Tibial nerve (tissue), 4 donors: ENCODE measurements at regions not wholly inside any gene's neighbourhood (a gene's known extent, or its start where the extent isn't known, plus 50 kb on each side); places are given as distances from the start of the nearest gene placed in this dataset.
"Not testable (repeated sequence)": the region's sequence is repeated elsewhere in the genome, so short reads cannot be mapped to it uniquely, and the experiment has no call there.

ENCODE experiments used
- DNase-seq, 2 donors: peaks; one replicate each; pipeline ENCODE4 v3.0.0-alpha.2; 2019; ENCODE audit warnings: low spot score in 2 of 2
- H3K27ac ChIP-seq, 4 donors: fragments of 200-600 bp; sonication (generic) in 3 of 4; one replicate each; pipeline ENCODE4 v1.5.1; 2017 to 2019; ENCODE audit warnings: mild to moderate bottlenecking in 1 of 4
- H3K27me3 ChIP-seq, 2 donors: fragments of 200-600 bp; sonication (generic) in 1 of 2; one replicate each; pipeline versions ENCODE4 v1.5.1 to v1.6.0; 2017 to 2019
- H3K36me3 ChIP-seq, 3 donors: fragments of 200-600 bp; sonication (generic); one replicate each; pipeline ENCODE4 v1.5.1; 2018 to 2019
- H3K4me1 ChIP-seq, 4 donors: fragments of 200-600 bp; sonication (generic) in 3 of 4; one replicate each; pipeline ENCODE4 v1.5.1; 2017 to 2019
- H3K4me3 ChIP-seq, 4 donors: fragments of 200-600 bp; sonication (generic) in 3 of 4; one replicate each; pipeline ENCODE4 v1.5.1; 2017 to 2019; ENCODE audit warnings: mild to moderate bottlenecking in 1 of 4, moderate library complexity in 1 of 4
- H3K9me3 ChIP-seq, 4 donors: fragments of 200-600 bp; sonication (generic) in 3 of 4; one replicate each; pipeline ENCODE4 v1.5.1; 2017 to 2019
- EP300 ChIP-seq, 2 donors: sonication (generic); formaldehyde crosslinking; IDR thresholded peaks; one replicate each; pipeline ENCODE4 v1.6.1; 2017; ENCODE audit warnings: antibody characterized with exemption in 2 of 2, mild to moderate bottlenecking in 1 of 2
- POLR2A ChIP-seq, 2 donors: fragments of 450-650 bp; IDR thresholded peaks; one replicate each; pipeline ENCODE4 v1.6.1; 2017; ENCODE audit warnings: antibody characterized with exemption in 2 of 2, mild to moderate bottlenecking in 2 of 2, moderate library complexity in 2 of 2
- WGBS, 2 donors: methylation state at CpG; one replicate each; pipeline ENCODE4 v1.1.5; 2018; 5-methylcytosine and 5-hydroxymethylcytosine counted together
- TF ChIP-seq, protein P1 (sequence below), 5 experiments: fragments of 200-600 bp in 3 of 5; fragments of 450-650 bp in 2 of 5; sonication (generic) in 3 of 5; IDR thresholded peaks; one replicate each; pipeline ENCODE4 v1.5.1; 2016 to 2019; ENCODE audit warnings: antibody characterized with exemption in 5 of 5, mild to moderate bottlenecking in 3 of 5, moderate library complexity in 2 of 5

GRCh38 chr14:48614003-48614402, 938.6 kb upstream of the MDGA2 start:
- 37 to 42% methylated on average over 2 of the region's 2 CpGs for WGBS, 2 donors
- no peaks in the 10 kb centered on the region for H3K36me3 ChIP-seq
- no peak for TF ChIP-seq EP300 (IDR thresholded peaks at IDR 0.05)
- no peak overlapping the region for H3K4me3 ChIP-seq
- H3K4me1 ChIP-seq = no peaks in the 10 kb centered on the region
- H3K27ac ChIP-seq = no peak overlapping the region
- no peak for DNase-seq
- H3K27me3 ChIP-seq = no peaks in the 10 kb centered on the region
- H3K9me3 ChIP-seq = peaks cover 0 to 3% (median 0%) of the 10 kb centered on the region in 4 donors

GRCh38 chr14:48606960-48607359, 931.6 kb upstream of the MDGA2 start:
- 88 to 90% methylated on average over 8 of the region's 8 CpGs for WGBS, 2 donors
- H3K27ac ChIP-seq, H3K4me1 ChIP-seq, DNase-seq, H3K36me3 ChIP-seq, H3K4me3 ChIP-seq, H3K27me3 ChIP-seq: not testable (repeated sequence)
- H3K9me3 ChIP-seq = peaks cover 0 to 11% (median 0%) of the 10 kb centered on the region in 4 donors

GRCh38 chr14:48598458-48598857, 923.1 kb upstream of the MDGA2 start:
- no peaks in the 10 kb centered on the region for H3K4me1 ChIP-seq
- no peak overlapping the region for H3K27ac ChIP-seq
- 88 to 96% methylated on average over 7 of the region's 7 CpGs for WGBS, 2 donors
- peaks cover 0 to under 1% (median 0%) of the 10 kb centered on the region in 4 donors for H3K9me3 ChIP-seq
- H3K4me3 ChIP-seq = no peak overlapping the region
- no peaks in the 10 kb centered on the region for H3K36me3 ChIP-seq
- H3K27me3 ChIP-seq = no peaks in the 10 kb centered on the region
- TF ChIP-seq POLR2A (IDR thresholded peaks at IDR 0.05) = no peak
- TF ChIP-seq EP300 (IDR thresholded peaks at IDR 0.05) = no peak
- DNase-seq = no peak

- TF ChIP-seq EP300 (IDR thresholded peaks at IDR 0.05) (no peak), POLR2A (IDR thresholded peaks at IDR 0.05) (no peak)
- TF ChIP-seq, protein P1, sequence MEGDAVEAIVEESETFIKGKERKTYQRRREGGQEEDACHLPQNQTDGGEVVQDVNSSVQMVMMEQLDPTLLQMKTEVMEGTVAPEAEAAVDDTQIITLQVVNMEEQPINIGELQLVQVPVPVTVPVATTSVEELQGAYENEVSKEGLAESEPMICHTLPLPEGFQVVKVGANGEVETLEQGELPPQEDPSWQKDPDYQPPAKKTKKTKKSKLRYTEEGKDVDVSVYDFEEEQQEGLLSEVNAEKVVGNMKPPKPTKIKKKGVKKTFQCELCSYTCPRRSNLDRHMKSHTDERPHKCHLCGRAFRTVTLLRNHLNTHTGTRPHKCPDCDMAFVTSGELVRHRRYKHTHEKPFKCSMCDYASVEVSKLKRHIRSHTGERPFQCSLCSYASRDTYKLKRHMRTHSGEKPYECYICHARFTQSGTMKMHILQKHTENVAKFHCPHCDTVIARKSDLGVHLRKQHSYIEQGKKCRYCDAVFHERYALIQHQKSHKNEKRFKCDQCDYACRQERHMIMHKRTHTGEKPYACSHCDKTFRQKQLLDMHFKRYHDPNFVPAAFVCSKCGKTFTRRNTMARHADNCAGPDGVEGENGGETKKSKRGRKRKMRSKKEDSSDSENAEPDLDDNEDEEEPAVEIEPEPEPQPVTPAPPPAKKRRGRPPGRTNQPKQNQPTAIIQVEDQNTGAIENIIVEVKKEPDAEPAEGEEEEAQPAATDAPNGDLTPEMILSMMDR (IDR thresholded peaks at IDR 0.05) = no peak
- H3K4me1 ChIP-seq = no peaks in the 10 kb centered on the region
- no peak overlapping the region for H3K27ac ChIP-seq
- no peaks in the 10 kb centered on the region for H3K36me3 ChIP-seq
- no peaks in the 10 kb centered on the region for H3K27me3 ChIP-seq
- no peaks in the 10 kb centered on the region for H3K9me3 ChIP-seq
- no peak overlapping the region for H3K4me3 ChIP-seq
- WGBS, 2 donors = 73 to 79% methylated on average over 1 of the region's 1 CpG
- DNase-seq = no peak
Measured at GRCh38 chr14:48586099-48586498, 910.7 kb upstream of the MDGA2 start.

GRCh38 chr14:48584031-48584430, 908.6 kb upstream of the MDGA2 start:
- H3K36me3 ChIP-seq = no peaks in the 10 kb centered on the region
- no peaks in the 10 kb centered on the region for H3K4me1 ChIP-seq
- TF ChIP-seq, protein P1 (IDR thresholded peaks at IDR 0.05) = no peak
- TF ChIP-seq POLR2A (IDR thresholded peaks at IDR 0.05) = no peak
- no peak for TF ChIP-seq EP300 (IDR thresholded peaks at IDR 0.05)
- H3K9me3 ChIP-seq = no peaks in the 10 kb centered on the region
- DNase-seq = no peak
- H3K27me3 ChIP-seq = no peaks in the 10 kb centered on the region
- H3K27ac ChIP-seq = no peak overlapping the region
- H3K4me3 ChIP-seq = no peak overlapping the region
- 19 to 22% methylated on average over 2 of the region's 2 CpGs for WGBS, 2 donors

DNA sequence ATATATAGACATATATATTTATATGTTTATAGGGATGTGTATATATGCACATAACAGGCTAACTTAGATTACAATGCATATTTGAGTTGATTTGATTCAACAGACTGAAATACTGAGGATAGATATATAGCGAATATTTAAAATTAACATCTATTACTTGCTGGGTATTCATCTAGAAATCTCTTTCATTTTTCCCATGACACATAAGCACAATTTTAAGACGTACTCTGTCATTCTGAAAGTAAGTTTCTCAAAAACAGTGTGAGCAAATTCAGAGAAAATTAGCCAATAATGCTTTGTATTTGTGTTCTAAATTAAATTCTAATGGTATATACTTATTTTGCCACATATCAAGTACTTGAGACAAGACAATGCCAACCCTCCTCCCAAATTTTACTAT, 907.5 kb upstream of the MDGA2 start:
- TF ChIP-seq, protein P1 (IDR thresholded peaks at IDR 0.05) = no peak
- TF ChIP-seq POLR2A (IDR thresholded peaks at IDR 0.05) (no peak), EP300 (IDR thresholded peaks at IDR 0.05) (no peak)
- Histone ChIP-seq H3K4me1 (no peaks in the 10 kb centered on the region), H3K4me3 (no peak overlapping the region), H3K9me3 (no peaks in the 10 kb centered on the region), H3K27ac (no peak overlapping the region), H3K27me3 (no peaks in the 10 kb centered on the region), H3K36me3 (no peaks in the 10 kb centered on the region)
- no peak for DNase-seq
- WGBS, 2 donors = 87 to 94% methylated on average over 2 of the region's 2 CpGs

DNA sequence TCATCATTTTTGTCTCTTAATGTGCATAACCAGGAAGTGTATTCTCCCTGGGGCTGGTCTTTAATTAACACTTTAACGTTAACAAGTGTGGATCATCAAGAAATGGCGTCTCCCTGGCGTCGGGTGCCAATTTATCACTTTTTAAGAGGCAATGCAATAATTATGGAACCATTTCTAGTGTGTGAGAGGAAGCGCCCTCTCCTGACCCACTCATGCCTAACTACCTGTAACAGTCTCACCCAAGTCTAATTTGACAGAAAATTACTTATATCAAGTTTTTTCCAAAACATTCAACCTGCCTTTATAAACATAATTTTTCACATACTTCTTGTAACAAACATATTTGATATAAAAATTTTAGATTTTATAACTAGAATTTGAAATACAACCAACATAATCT, 905.3 kb upstream of the MDGA2 start:
- Histone ChIP-seq H3K36me3 (no peaks in the 10 kb centered on the region), H3K27me3 (no peaks in the 10 kb centered on the region), H3K27ac (no peak overlapping the region), H3K9me3 (peaks cover 0 to 3% (median 0%) of the 10 kb centered on the region in 4 donors), H3K4me1 (no peaks in the 10 kb centered on the region), H3K4me3 (no peak overlapping the region)
- TF ChIP-seq POLR2A (IDR thresholded peaks at IDR 0.05) = no peak
- no peak for TF ChIP-seq EP300 (IDR thresholded peaks at IDR 0.05)
- TF ChIP-seq, protein P1 (IDR thresholded peaks at IDR 0.05) = no peak
- 84 to 90% methylated on average over 5 of the region's 5 CpGs for WGBS, 2 donors
- DNase-seq = no peak
